GM23338 (cell line): ENCODE measurements at regions not wholly inside any gene's neighbourhood (a gene's known extent, or its start where the extent isn't known, plus 50 kb on each side); places are given as distances from the start of the nearest gene placed in this dataset.

ENCODE experiments used
- ATAC-seq: fragments of 200-7000 bp; cut with Tn5 transposase; 3 replicates; pipeline ENCODE4 v1.9.1; 2020
- DNase-seq: peaks from one replicate; pipeline ENCODE4 v3.0.0-alpha.2; 2015; ENCODE audit warnings: low spot score
- H2AFZ ChIP-seq: fragments of 200-600 bp; sonication (generic); 2 replicates; pipeline ENCODE4 v1.8.0; 2016; ENCODE audit warnings: antibody characterized with exemption, mild to moderate bottlenecking, moderate library complexity
- H3F3A ChIP-seq: fragments of 200-600 bp; sonication (generic); replicated peaks from 2 replicates; pipeline ENCODE4 v1.8.0; 2017; ENCODE audit warnings: antibody characterized with exemption, mixed run types, low read depth
- H3K27ac ChIP-seq: fragments of 200-600 bp; sonication (generic); 2 replicates; pipeline ENCODE4 v1.6.1; 2016; ENCODE audit warnings: low read depth
- H3K27me3 ChIP-seq: fragments of 200-600 bp; sonication (generic); 2 replicates; pipeline ENCODE4 v1.8.0; 2016; ENCODE audit warnings: mild to moderate bottlenecking, mixed run types, moderate library complexity; ENCODE audit not compliant: insufficient read depth
- H3K36me3 ChIP-seq: fragments of 200-600 bp; sonication (generic); 2 replicates; pipeline ENCODE4 v1.8.0; 2016; ENCODE audit warnings: mild to moderate bottlenecking; ENCODE audit not compliant: insufficient read depth
- H3K4me1 ChIP-seq: fragments of 200-600 bp; sonication (generic); 2 replicates; pipeline ENCODE4 v1.8.0; 2016; ENCODE audit warnings: mild to moderate bottlenecking, moderate library complexity; ENCODE audit not compliant: insufficient read depth
- H3K4me2 ChIP-seq: fragments of 200-600 bp; sonication (generic); 2 replicates; pipeline ENCODE4 v1.7.1; 2017; ENCODE audit warnings: mixed run types
- H3K4me3 ChIP-seq: fragments of 200-600 bp; sonication (generic); 2 replicates; pipeline ENCODE4 v1.6.1; 2016; ENCODE audit warnings: mixed run types
- H3K79me2 ChIP-seq: fragments of 200-600 bp; sonication (generic); replicated peaks from 2 replicates; pipeline ENCODE4 v1.8.0; 2017; ENCODE audit warnings: mild to moderate bottlenecking; ENCODE audit not compliant: insufficient read depth
- H3K9me2 ChIP-seq: fragments of 200-600 bp; sonication (generic); 2 replicates; pipeline ENCODE4 v1.8.0; 2017; ENCODE audit not compliant: insufficient read depth
- H4K20me1 ChIP-seq: fragments of 200-600 bp; sonication (generic); replicated peaks from 2 replicates; pipeline ENCODE4 v1.8.0; 2017; ENCODE audit warnings: mild to moderate bottlenecking; ENCODE audit not compliant: insufficient read depth
- H3K27ac Mint-ChIP-seq: 2 replicates; pipeline ENCODE4 v1.8.0; 2020; ENCODE audit warnings: inconsistent platforms, mild to moderate bottlenecking, moderate library complexity, mixed read lengths
- H3K27me3 Mint-ChIP-seq: 3 replicates; pipeline ENCODE4 v1.8.0; 2022; ENCODE audit warnings: low read depth, mild to moderate bottlenecking, moderate library complexity, mixed read lengths, inconsistent platforms; ENCODE audit not compliant: insufficient read depth, poor library complexity
- H3K36me3 Mint-ChIP-seq: 3 replicates; pipeline ENCODE4 v1.8.0; 2021; ENCODE audit warnings: low read depth, mild to moderate bottlenecking, inconsistent platforms, moderate library complexity, mixed read lengths
- H3K4me1 Mint-ChIP-seq: 3 replicates; pipeline ENCODE4 v1.8.0; 2020; ENCODE audit warnings: mild to moderate bottlenecking, inconsistent platforms, mixed read lengths
- H3K4me3 Mint-ChIP-seq: 3 replicates; pipeline ENCODE4 v1.8.0; 2021; ENCODE audit warnings: moderate library complexity, mild to moderate bottlenecking, inconsistent platforms, mixed read lengths
- H3K9me3 Mint-ChIP-seq: 3 replicates; pipeline ENCODE4 v1.8.0; 2020; ENCODE audit warnings: moderate library complexity, mild to moderate bottlenecking, inconsistent platforms, mixed read lengths
- CREB1 ChIP-seq: fragments of 250-450 bp; sonication (Bioruptor Pico); IDR thresholded peaks from 2 replicates; pipeline ENCODE4 v1.5.0; 2020; ENCODE audit warnings: low read depth, mild to moderate bottlenecking, moderate library complexity
- CTCF ChIP-seq, 2 experiments: fragments of 200-600 bp in 1 of 2; sonication (generic) in 1 of 2; conservative IDR thresholded peaks; 2 replicates each; pipeline versions ENCODE4 v1.5.1 to v1.6.1; 2016 to 2017; ENCODE audit warnings: antibody characterized with exemption in 2 of 2, low read depth in 2 of 2, mild to moderate bottlenecking in 2 of 2, moderate library complexity in 1 of 2
- EZH2phosphoT487 ChIP-seq: fragments of 200-600 bp; sonication (generic); IDR thresholded peaks from one replicate; pipeline ENCODE4 v1.8.1; 2018; ENCODE audit warnings: antibody characterized with exemption; ENCODE audit not compliant: unreplicated experiment
- JUNB ChIP-seq: IDR thresholded peaks from one replicate; pipeline ENCODE4 v1.6.1; 2016; ENCODE audit warnings: antibody characterized with exemption; ENCODE audit not compliant: unreplicated experiment
- NANOG ChIP-seq: IDR thresholded peaks from 2 replicates; pipeline ENCODE4 v1.6.1; 2016; ENCODE audit warnings: antibody characterized with exemption, borderline replicate concordance
- POLR2AphosphoS5 ChIP-seq: IDR thresholded peaks from 2 replicates; pipeline ENCODE4 v1.6.1; 2016; ENCODE audit warnings: antibody characterized with exemption, low read depth
- REST ChIP-seq: IDR thresholded peaks from one replicate; pipeline ENCODE4 v1.6.1; 2018; ENCODE audit warnings: antibody characterized with exemption; ENCODE audit not compliant: unreplicated experiment
- STAT1 ChIP-seq: IDR thresholded peaks from one replicate; pipeline ENCODE4 v1.6.1; 2016; ENCODE audit warnings: antibody characterized with exemption; ENCODE audit not compliant: unreplicated experiment
- ZNF114 ChIP-seq: fragments of 250-450 bp; sonication (Bioruptor Pico); IDR thresholded peaks from 2 replicates; pipeline ENCODE4 v1.5.0; 2020; ENCODE audit warnings: mild to moderate bottlenecking, moderate library complexity
- ZNF331 ChIP-seq: fragments of 250-450 bp; sonication (Bioruptor Pico); IDR thresholded peaks from 2 replicates; pipeline ENCODE4 v1.5.0; 2020; ENCODE audit warnings: low read depth, mild to moderate bottlenecking, moderate library complexity
- TF ChIP-seq, protein P1 (sequence below): fragments of 250-450 bp; sonication (Bioruptor Pico); IDR thresholded peaks from 2 replicates; pipeline ENCODE4 v1.5.0; 2020; ENCODE audit warnings: mild to moderate bottlenecking, moderate library complexity

GRCh38 chr5:57831090-57831489 is 348.5 kb upstream of the ACTBL2 start:
- Histone ChIP-seq H2AFZ (no peak overlapping the region), H3K4me2 (no peak overlapping the region), H3K36me3 (no peaks in the 10 kb centered on the region), H3K27ac (no peak overlapping the region), H3K79me2 (no peaks in the 10 kb centered on the region), H3K4me3 (no peak overlapping the region), H4K20me1 (no peaks in the 10 kb centered on the region), H3K9me2 (no peaks in the 10 kb centered on the region; the same call in 1 of the 2 replicates), H3K27me3 (no peaks in the 10 kb centered on the region), H3K4me1 (peaks cover 3% of the 10 kb centered on the region), H3F3A (no peaks in the 10 kb centered on the region)
- no peak overlapping the region for H3K4me3 Mint-ChIP-seq
- H3K4me1 Mint-ChIP-seq, result peaks cover 12% of the 10 kb centered on the region
- ATAC-seq (no peak), DNase-seq (no peak)
- TF ChIP-seq CREB1 (CRISPR knock-in tag), result no peak
- no peak for TF ChIP-seq ZNF114 (CRISPR knock-in tag)
- TF ChIP-seq ZNF331 (CRISPR knock-in tag), result no peak
- no peak for TF ChIP-seq JUNB
- no peak for TF ChIP-seq NANOG
- no peak for TF ChIP-seq REST
- TF ChIP-seq STAT1, result no peak
- no peak for TF ChIP-seq POLR2AphosphoS5
- TF ChIP-seq, protein P1, sequence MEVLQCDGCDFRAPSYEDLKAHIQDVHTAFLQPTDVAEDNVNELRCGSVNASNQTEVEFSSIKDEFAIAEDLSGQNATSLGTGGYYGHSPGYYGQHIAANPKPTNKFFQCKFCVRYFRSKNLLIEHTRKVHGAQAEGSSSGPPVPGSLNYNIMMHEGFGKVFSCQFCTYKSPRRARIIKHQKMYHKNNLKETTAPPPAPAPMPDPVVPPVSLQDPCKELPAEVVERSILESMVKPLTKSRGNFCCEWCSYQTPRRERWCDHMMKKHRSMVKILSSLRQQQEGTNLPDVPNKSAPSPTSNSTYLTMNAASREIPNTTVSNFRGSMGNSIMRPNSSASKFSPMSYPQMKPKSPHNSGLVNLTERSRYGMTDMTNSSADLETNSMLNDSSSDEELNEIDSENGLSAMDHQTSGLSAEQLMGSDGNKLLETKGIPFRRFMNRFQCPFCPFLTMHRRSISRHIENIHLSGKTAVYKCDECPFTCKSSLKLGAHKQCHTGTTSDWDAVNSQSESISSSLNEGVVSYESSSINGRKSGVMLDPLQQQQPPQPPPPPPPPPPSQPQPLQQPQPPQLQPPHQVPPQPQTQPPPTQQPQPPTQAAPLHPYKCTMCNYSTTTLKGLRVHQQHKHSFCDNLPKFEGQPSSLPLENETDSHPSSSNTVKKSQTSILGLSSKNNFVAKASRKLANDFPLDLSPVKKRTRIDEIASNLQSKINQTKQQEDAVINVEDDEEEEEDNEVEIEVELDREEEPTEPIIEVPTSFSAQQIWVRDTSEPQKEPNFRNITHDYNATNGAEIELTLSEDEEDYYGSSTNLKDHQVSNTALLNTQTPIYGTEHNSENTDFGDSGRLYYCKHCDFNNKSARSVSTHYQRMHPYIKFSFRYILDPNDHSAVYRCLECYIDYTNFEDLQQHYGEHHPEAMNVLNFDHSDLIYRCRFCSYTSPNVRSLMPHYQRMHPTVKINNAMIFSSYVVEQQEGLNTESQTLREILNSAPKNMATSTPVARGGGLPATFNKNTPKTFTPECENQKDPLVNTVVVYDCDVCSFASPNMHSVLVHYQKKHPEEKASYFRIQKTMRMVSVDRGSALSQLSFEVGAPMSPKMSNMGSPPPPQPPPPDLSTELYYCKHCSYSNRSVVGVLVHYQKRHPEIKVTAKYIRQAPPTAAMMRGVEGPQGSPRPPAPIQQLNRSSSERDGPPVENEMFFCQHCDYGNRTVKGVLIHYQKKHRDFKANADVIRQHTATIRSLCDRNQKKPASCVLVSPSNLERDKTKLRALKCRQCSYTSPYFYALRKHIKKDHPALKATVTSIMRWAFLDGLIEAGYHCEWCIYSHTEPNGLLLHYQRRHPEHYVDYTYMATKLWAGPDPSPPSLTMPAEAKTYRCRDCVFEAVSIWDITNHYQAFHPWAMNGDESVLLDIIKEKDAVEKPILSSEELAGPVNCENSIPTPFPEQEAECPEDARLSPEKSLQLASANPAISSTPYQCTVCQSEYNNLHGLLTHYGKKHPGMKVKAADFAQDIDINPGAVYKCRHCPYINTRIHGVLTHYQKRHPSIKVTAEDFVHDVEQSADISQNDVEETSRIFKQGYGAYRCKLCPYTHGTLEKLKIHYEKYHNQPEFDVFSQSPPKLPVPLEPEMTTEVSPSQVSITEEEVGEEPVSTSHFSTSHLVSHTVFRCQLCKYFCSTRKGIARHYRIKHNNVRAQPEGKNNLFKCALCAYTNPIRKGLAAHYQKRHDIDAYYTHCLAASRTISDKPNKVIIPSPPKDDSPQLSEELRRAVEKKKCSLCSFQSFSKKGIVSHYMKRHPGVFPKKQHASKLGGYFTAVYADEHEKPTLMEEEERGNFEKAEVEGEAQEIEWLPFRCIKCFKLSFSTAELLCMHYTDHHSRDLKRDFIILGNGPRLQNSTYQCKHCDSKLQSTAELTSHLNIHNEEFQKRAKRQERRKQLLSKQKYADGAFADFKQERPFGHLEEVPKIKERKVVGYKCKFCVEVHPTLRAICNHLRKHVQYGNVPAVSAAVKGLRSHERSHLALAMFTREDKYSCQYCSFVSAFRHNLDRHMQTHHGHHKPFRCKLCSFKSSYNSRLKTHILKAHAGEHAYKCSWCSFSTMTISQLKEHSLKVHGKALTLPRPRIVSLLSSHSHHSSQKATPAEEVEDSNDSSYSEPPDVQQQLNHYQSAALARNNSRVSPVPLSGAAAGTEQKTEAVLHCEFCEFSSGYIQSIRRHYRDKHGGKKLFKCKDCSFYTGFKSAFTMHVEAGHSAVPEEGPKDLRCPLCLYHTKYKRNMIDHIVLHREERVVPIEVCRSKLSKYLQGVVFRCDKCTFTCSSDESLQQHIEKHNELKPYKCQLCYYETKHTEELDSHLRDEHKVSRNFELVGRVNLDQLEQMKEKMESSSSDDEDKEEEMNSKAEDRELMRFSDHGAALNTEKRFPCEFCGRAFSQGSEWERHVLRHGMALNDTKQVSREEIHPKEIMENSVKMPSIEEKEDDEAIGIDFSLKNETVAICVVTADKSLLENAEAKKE, result no peak
- TF ChIP-seq CTCF (conservative IDR thresholded peaks at IDR 0.05; ENCODE audit: low read depth in 2 of 2), result no peak
- TF ChIP-seq EZH2phosphoT487, result no peak
- H3K27ac Mint-ChIP-seq, result no peak overlapping the region
- no peaks in the 10 kb centered on the region; the same call in 2 of the 3 replicates for H3K36me3 Mint-ChIP-seq
- H3K27me3 Mint-ChIP-seq, result peaks cover 4% of the 10 kb centered on the region
- H3K9me3 Mint-ChIP-seq, result peaks cover 1% of the 10 kb centered on the region; the same call in 1 of the 3 replicates
